ENCODE measurements at regions not wholly inside any gene's neighbourhood (a gene's known extent, or its start where the extent isn't known, plus 50 kb on each side); places are given as distances from the start of the nearest gene placed in this dataset.

GRCh38 chr12:4052691-4053090, 179.5 kb upstream of the PARP11 start:
- TF ChIP-seq, protein P1, sequence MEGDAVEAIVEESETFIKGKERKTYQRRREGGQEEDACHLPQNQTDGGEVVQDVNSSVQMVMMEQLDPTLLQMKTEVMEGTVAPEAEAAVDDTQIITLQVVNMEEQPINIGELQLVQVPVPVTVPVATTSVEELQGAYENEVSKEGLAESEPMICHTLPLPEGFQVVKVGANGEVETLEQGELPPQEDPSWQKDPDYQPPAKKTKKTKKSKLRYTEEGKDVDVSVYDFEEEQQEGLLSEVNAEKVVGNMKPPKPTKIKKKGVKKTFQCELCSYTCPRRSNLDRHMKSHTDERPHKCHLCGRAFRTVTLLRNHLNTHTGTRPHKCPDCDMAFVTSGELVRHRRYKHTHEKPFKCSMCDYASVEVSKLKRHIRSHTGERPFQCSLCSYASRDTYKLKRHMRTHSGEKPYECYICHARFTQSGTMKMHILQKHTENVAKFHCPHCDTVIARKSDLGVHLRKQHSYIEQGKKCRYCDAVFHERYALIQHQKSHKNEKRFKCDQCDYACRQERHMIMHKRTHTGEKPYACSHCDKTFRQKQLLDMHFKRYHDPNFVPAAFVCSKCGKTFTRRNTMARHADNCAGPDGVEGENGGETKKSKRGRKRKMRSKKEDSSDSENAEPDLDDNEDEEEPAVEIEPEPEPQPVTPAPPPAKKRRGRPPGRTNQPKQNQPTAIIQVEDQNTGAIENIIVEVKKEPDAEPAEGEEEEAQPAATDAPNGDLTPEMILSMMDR (IDR thresholded peaks at IDR 0.05) = no peak
- no peak for TF ChIP-seq POLR2A (IDR thresholded peaks at IDR 0.05)
